GM12891 (cell line): ENCODE measurements at regions not wholly inside any gene's neighbourhood (a gene's known extent, or its start where the extent isn't known, plus 50 kb on each side); places are given as distances from the start of the nearest gene placed in this dataset.

Source experiments
- POLR2A ChIP-seq: IDR thresholded peaks from 2 replicates; pipeline ENCODE4 v1.6.1; 2011; ENCODE audit warnings: low read depth, low read length, control low read depth
- POLR2AphosphoS5 ChIP-seq: IDR thresholded peaks from 2 replicates; pipeline ENCODE4 v1.6.1; 2011; ENCODE audit warnings: low read depth, low read length, control low read depth
- SPI1 ChIP-seq: IDR thresholded peaks from 2 replicates; pipeline ENCODE4 v1.6.1; 2011; ENCODE audit warnings: low read depth, low read length, control low read depth
- TAF1 ChIP-seq: IDR thresholded peaks from 2 replicates; pipeline ENCODE4 v1.6.1; 2011; ENCODE audit warnings: low read depth, low read length, control low read depth

GRCh38 chr3:1717524-1717923 is 381.1 kb upstream of the CNTN4 start:
- TF ChIP-seq POLR2AphosphoS5 (no peak), POLR2A (no peak), TAF1 (no peak), SPI1 (no peak)
